Upper lobe of left lung (tissue), 4 donors: ENCODE measurements at regions not wholly inside any gene's neighbourhood (a gene's known extent, or its start where the extent isn't known, plus 50 kb on each side); places are given as distances from the start of the nearest gene placed in this dataset.

Experiments
- CTCF ChIP-seq, 6 experiments: fragments of 450-650 bp in 4 of 6; fragments of 200-600 bp in 2 of 6; sonication (generic) in 2 of 6; IDR thresholded peaks; one replicate each; pipeline ENCODE4 v1.5.1; 2016 to 2019; ENCODE audit warnings: antibody characterized with exemption in 6 of 6
- EP300 ChIP-seq, 4 donors: sonication (generic); formaldehyde crosslinking; IDR thresholded peaks; one replicate each; pipeline ENCODE4 v1.5.1; 2017; ENCODE audit warnings: antibody characterized with exemption in 4 of 4, control low read depth in 2 of 4
- POLR2A ChIP-seq, 4 donors: fragments of 450-650 bp; IDR thresholded peaks; one replicate each; pipeline ENCODE4 v1.5.1; 2016 to 2017; ENCODE audit warnings: antibody characterized with exemption in 4 of 4, mild to moderate bottlenecking in 2 of 4
- POLR2AphosphoS5 ChIP-seq, 2 donors: sonication (generic); formaldehyde crosslinking; IDR thresholded peaks; one replicate each; pipeline ENCODE4 v1.5.1; 2017; ENCODE audit warnings: antibody characterized with exemption in 2 of 2

DNA sequence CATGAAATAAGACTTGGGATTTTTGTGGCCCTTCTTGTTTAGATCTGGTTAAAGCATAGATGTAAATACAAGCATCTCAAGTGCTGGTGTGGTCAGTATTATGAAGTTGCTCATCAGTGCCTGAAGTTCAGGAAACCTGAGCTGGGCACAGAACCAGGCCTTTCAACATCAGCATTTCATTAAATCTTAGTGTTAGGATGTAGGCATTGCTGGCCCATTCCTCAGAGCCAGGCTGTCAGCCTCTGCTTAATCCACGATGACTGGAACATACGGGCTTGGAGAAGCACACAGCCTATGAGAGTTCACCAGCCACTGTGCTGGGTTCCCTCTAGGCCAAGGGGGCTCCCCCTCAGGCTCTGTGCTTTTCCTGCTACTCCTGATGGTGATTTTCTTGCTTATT is 270.2 kb downstream of the EN1 start:
- TF ChIP-seq CTCF (IDR thresholded peaks at IDR 0.05) (no peak), POLR2AphosphoS5 (IDR thresholded peaks at IDR 0.05) (no peak), POLR2A (IDR thresholded peaks at IDR 0.05) (no peak), EP300 (IDR thresholded peaks at IDR 0.05) (no peak)
